Endothelial cell of umbilical vein (primary cell): ENCODE measurements at regions not wholly inside any gene's neighbourhood (a gene's known extent, or its start where the extent isn't known, plus 50 kb on each side); places are given as distances from the start of the nearest gene placed in this dataset.

Experiments
- BruUV-seq: library from RNA; stranded (reverse); fragments of 400-500 nt; replicated peaks from 2 replicates; lab custom pipeline; 2021; lab: Mats Ljungman, UMichigan
- CTCF ChIA-PET: fragments of 300-600, 350-600 bp; sonication (Branson Sonifier 250); formaldehyde crosslinking; loops from one replicate; lab custom pipeline; 2021; ENCODE audit warnings: antibody characterized with exemption, inconsistent platforms; lab: Charles Lee
- POLR2A ChIA-PET: fragments of 300-600, 350-600 bp; sonication (Branson Sonifier 250); formaldehyde crosslinking; loops from one replicate; lab custom pipeline; 2021; ENCODE audit warnings: antibody characterized with exemption, inconsistent platforms; lab: Charles Lee
- DNase-seq: peaks from one replicate; pipeline ENCODE4 v3.0.0-alpha.2; 2011; ENCODE audit warnings: low read depth, low spot score
- FAIRE-seq: peaks from 2 replicates; lab custom pipeline; 2011; peaks lifted over from hg19 to GRCh38; lab: Jason Lieb, UNC
- H2AFZ ChIP-seq: 2 replicates; pipeline ENCODE4 v1.6.0; 2012; ENCODE audit warnings: low read depth, low read length, control low read depth, inconsistent platforms
- H3K27ac ChIP-seq: 2 replicates; pipeline ENCODE4 v1.5.1; 2011; ENCODE audit warnings: low read depth, mild to moderate bottlenecking, control low read depth, low read length, moderate library complexity; ENCODE audit not compliant: insufficient read depth
- H3K27me3 ChIP-seq, 2 experiments: 2 replicates each; pipeline versions ENCODE4 v1.6.0 to v1.6.1; 2011; ENCODE audit warnings: low read length in 2 of 2, mixed read lengths in 1 of 2; ENCODE audit not compliant: control insufficient read depth in 2 of 2, insufficient read depth in 2 of 2
- H3K36me3 ChIP-seq, 2 experiments: 2 replicates in 1 of 2; 3 replicates in 1 of 2; pipeline ENCODE4 v1.5.1; 2011; ENCODE audit warnings: low read length in 2 of 2, mild to moderate bottlenecking in 1 of 2, moderate library complexity in 1 of 2; ENCODE audit not compliant: control insufficient read depth in 2 of 2, insufficient read depth in 2 of 2; ENCODE audit errors: extremely low read depth in 1 of 2
- H3K4me1 ChIP-seq: 3 replicates; pipeline ENCODE4 v1.5.1; 2011; ENCODE audit warnings: mild to moderate bottlenecking, low read length; ENCODE audit not compliant: control insufficient read depth, insufficient read depth; ENCODE audit errors: extremely low read depth
- H3K4me2 ChIP-seq: 2 replicates; pipeline ENCODE4 v1.6.1; 2011; ENCODE audit warnings: low read length, control low read depth, mixed read lengths; ENCODE audit not compliant: insufficient read depth
- H3K4me3 ChIP-seq, 3 experiments: fragments of 200-600 bp in 1 of 3; sonication (generic), shearing (Covaris generic) in 1 of 3; replicated peaks in 1 of 3; 2 replicates each; pipeline ENCODE4 v1.5.1; 2011 to 2016; ENCODE audit warnings: control low read depth in 3 of 3, low read length in 3 of 3, mild to moderate bottlenecking in 2 of 3, inconsistent platforms in 1 of 3, low read depth in 1 of 3, moderate library complexity in 1 of 3; ENCODE audit not compliant: insufficient read depth in 1 of 3
- H3K79me2 ChIP-seq: 2 replicates; pipeline ENCODE4 v1.6.0; 2012; ENCODE audit warnings: low read length, inconsistent platforms; ENCODE audit not compliant: control insufficient read depth, insufficient read depth
- H3K9ac ChIP-seq: replicated peaks from 2 replicates; pipeline ENCODE3; 2011; ENCODE audit warnings: low read length, control low read depth; ENCODE audit not compliant: insufficient read depth; ENCODE audit errors: extremely low read depth
- H3K9me1 ChIP-seq: replicated peaks from 3 replicates; pipeline ENCODE4 v1.6.0; 2011; ENCODE audit warnings: mild to moderate bottlenecking, low read length; ENCODE audit not compliant: control insufficient read depth, insufficient read depth; ENCODE audit errors: extremely low read depth
- H3K9me3 ChIP-seq: replicated peaks from 2 replicates; pipeline ENCODE4 v1.5.1; 2012; ENCODE audit warnings: low read length, inconsistent platforms; ENCODE audit not compliant: control insufficient read depth, insufficient read depth
- H4K20me1 ChIP-seq: replicated peaks from 2 replicates; pipeline ENCODE3; 2011; ENCODE audit warnings: mild to moderate bottlenecking, low read length; ENCODE audit not compliant: control insufficient read depth, insufficient read depth; ENCODE audit errors: extremely low read depth
- EZH2 ChIP-seq: IDR thresholded peaks from 2 replicates; pipeline ENCODE4 v1.6.1; 2012; ENCODE audit warnings: borderline replicate concordance, low read depth, mild to moderate bottlenecking, moderate library complexity, low read length, inconsistent platforms; ENCODE audit not compliant: severe bottlenecking
- FOS ChIP-seq: IDR thresholded peaks from 2 replicates; pipeline ENCODE4 v1.6.1; 2011; ENCODE audit warnings: mild to moderate bottlenecking, low read length, moderate library complexity, borderline replicate concordance; ENCODE audit not compliant: insufficient read depth
- GATA2 ChIP-seq: IDR thresholded peaks from 2 replicates; pipeline ENCODE4 v1.7.0; 2011; ENCODE audit warnings: low read depth, mild to moderate bottlenecking, moderate library complexity, mixed read lengths, low read length; ENCODE audit not compliant: insufficient read length, insufficient read depth
- JUN ChIP-seq: IDR thresholded peaks from 2 replicates; pipeline ENCODE4 v1.6.1; 2011; ENCODE audit warnings: borderline replicate concordance, low read depth; ENCODE audit not compliant: insufficient read length, insufficient read depth
- MAX ChIP-seq: IDR thresholded peaks from 2 replicates; pipeline ENCODE4 v1.6.1; 2011; ENCODE audit not compliant: insufficient read depth, insufficient read length
- MYC ChIP-seq: IDR thresholded peaks from one replicate; pipeline ENCODE4 v1.6.1; 2011; ENCODE audit warnings: mild to moderate bottlenecking, low read depth, low read length
- POLR2A ChIP-seq: IDR thresholded peaks from 2 replicates; pipeline ENCODE4 v1.6.1; 2012; ENCODE audit warnings: low read depth, mild to moderate bottlenecking, control low read depth, low read length
- POLR2AphosphoS5 ChIP-seq: IDR thresholded peaks from 2 replicates; pipeline ENCODE4 v1.6.1; 2012; ENCODE audit warnings: low read depth, mild to moderate bottlenecking, control low read depth, low read length, moderate library complexity; ENCODE audit not compliant: insufficient read depth
- dilution Hi-C: fragments of 300-500 bp; cut with MboI; formaldehyde crosslinking; loops from one replicate; pipeline ENCODE4 v1.15.0; 2019; ENCODE audit warnings: low sequenced_read_pairs; ENCODE audit not compliant: extremely low pct_ligation_motif_present
- intact Hi-C: fragments of 100-400 bp; cut with micrococcal nuclease; formaldehyde crosslinking; loops from one replicate; pipeline ENCODE4 v1.10.0; 2022
- TF ChIP-seq, protein P1 (sequence below), 2 donors: IDR thresholded peaks; 1 replicate in 1 of 2; 2 replicates in 1 of 2; pipeline ENCODE4 v1.5.1; 2011; ENCODE audit warnings: low read length in 2 of 2, mild to moderate bottlenecking in 2 of 2, moderate library complexity in 2 of 2, control low read depth in 1 of 2, inconsistent platforms in 1 of 2, low read depth in 1 of 2; ENCODE audit not compliant: insufficient read depth in 1 of 2; ENCODE audit errors: extremely low read depth in 1 of 2

DNA sequence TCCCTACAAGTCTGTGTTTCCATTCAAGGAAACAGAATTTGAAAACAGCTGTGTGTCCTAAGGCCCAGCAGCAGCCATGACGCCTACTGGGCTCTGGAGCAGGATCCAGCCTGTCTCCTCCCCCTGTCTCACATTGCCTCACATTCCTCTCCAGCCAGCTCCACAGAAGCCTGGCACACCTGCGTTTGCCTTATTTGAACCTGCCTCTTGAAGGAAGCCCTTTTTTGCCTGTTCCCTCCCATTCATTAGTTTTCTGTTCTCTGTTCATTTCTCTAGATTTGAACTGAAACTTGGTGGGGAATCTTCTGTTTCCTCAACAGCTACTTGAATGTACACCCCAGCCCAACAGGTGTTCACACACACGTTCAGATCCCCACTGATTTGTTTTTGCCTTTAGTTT, 890.5 kb downstream of the TUSC7 start:
- Histone ChIP-seq H3K27ac (no peak overlapping the region), H3K36me3 (no peaks in the 10 kb centered on the region), H3K4me1 (no peaks in the 10 kb centered on the region), H3K9me3 (no peaks in the 10 kb centered on the region), H2AFZ (no peak overlapping the region), H3K4me3 (no peak overlapping the region), H4K20me1 (no peaks in the 10 kb centered on the region), H3K79me2 (no peaks in the 10 kb centered on the region), H3K9ac (no peak overlapping the region), H3K4me2 (no peak overlapping the region), H3K27me3 (no peaks in the 10 kb centered on the region), H3K9me1 (no peaks in the 10 kb centered on the region)
- FAIRE-seq = no peak
- ChIA-PET POLR2A (no interaction called here), CTCF (no interaction called here)
- DNase-seq = no peak
- intact Hi-C loops = no loop called here
- dilution Hi-C loops = no loop called here
- no peak for TF ChIP-seq POLR2A
- no peak for TF ChIP-seq FOS
- TF ChIP-seq, protein P1, sequence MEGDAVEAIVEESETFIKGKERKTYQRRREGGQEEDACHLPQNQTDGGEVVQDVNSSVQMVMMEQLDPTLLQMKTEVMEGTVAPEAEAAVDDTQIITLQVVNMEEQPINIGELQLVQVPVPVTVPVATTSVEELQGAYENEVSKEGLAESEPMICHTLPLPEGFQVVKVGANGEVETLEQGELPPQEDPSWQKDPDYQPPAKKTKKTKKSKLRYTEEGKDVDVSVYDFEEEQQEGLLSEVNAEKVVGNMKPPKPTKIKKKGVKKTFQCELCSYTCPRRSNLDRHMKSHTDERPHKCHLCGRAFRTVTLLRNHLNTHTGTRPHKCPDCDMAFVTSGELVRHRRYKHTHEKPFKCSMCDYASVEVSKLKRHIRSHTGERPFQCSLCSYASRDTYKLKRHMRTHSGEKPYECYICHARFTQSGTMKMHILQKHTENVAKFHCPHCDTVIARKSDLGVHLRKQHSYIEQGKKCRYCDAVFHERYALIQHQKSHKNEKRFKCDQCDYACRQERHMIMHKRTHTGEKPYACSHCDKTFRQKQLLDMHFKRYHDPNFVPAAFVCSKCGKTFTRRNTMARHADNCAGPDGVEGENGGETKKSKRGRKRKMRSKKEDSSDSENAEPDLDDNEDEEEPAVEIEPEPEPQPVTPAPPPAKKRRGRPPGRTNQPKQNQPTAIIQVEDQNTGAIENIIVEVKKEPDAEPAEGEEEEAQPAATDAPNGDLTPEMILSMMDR (IDR thresholded peaks at IDR 0.05; ENCODE audit: extremely low read depth in 1 of 2, insufficient read depth in 1 of 2, low read depth in 1 of 2, low read length in 2 of 2) = no peak
- TF ChIP-seq POLR2AphosphoS5 = no peak
- no peak for TF ChIP-seq JUN
- TF ChIP-seq MYC = no peak
- TF ChIP-seq MAX = no peak
- no peak for TF ChIP-seq GATA2
- no peak for TF ChIP-seq EZH2
- BruUV-seq = no TSS peak
